Caco-2 (cell line): ENCODE measurements at regions not wholly inside any gene's neighbourhood (a gene's known extent, or its start where the extent isn't known, plus 50 kb on each side); places are given as distances from the start of the nearest gene placed in this dataset.

Source experiments
- BruUV-seq: library from RNA; stranded (reverse); fragments of 400-500 nt; replicated peaks from 2 replicates; lab custom pipeline; 2021; lab: Mats Ljungman, UMichigan
- CTCF ChIA-PET: fragments of 300-600 bp; sonication (Branson Sonifier 250); formaldehyde crosslinking; loops from one replicate; lab custom pipeline; 2022; ENCODE audit warnings: antibody characterized with exemption; lab: Charles Lee
- POLR2A ChIA-PET: fragments of 300-600 bp; sonication (Branson Sonifier 250); formaldehyde crosslinking; loops from one replicate; lab custom pipeline; 2022; ENCODE audit warnings: antibody characterized with exemption; lab: Charles Lee
- DNase-seq, 2 experiments: peaks; one replicate each; pipeline versions ENCODE4 v3.0.0 to v3.0.0-alpha.2; 2020 to 2022
- H3K27me3 ChIP-seq: replicated peaks from 2 replicates; pipeline ENCODE4 v1.6.0; 2011; ENCODE audit warnings: low read length; ENCODE audit not compliant: control insufficient read depth, insufficient read depth
- H3K36me3 ChIP-seq: 2 replicates; pipeline ENCODE4 v1.5.1; 2011; ENCODE audit warnings: low read length; ENCODE audit not compliant: control insufficient read depth, insufficient read depth
- H3K4me1 ChIP-seq: fragments of 250-450 bp; sonication (Bioruptor Pico); 2 replicates; pipeline ENCODE4 v1.5.1; 2020; ENCODE audit warnings: mild to moderate bottlenecking
- H3K4me3 ChIP-seq: 2 replicates; pipeline ENCODE4 v1.5.1; 2011; ENCODE audit warnings: low read depth, mild to moderate bottlenecking, control low read depth, low read length
- H3K9me3 ChIP-seq: fragments of 250-450 bp; sonication (Bioruptor Pico); 2 replicates; pipeline ENCODE4 v1.5.1; 2020; ENCODE audit warnings: mild to moderate bottlenecking, moderate library complexity
- H3K27ac Mint-ChIP-seq: one replicate; pipeline ENCODE4 v1.8.0; 2022; ENCODE audit warnings: mixed read lengths; ENCODE audit not compliant: unreplicated experiment
- H3K27me3 Mint-ChIP-seq: one replicate; pipeline ENCODE4 v1.8.0; 2022; ENCODE audit warnings: mixed read lengths; ENCODE audit not compliant: insufficient read depth, unreplicated experiment
- H3K36me3 Mint-ChIP-seq: one replicate; pipeline ENCODE4 v1.8.0; 2022; ENCODE audit warnings: mild to moderate bottlenecking, mixed read lengths; ENCODE audit not compliant: insufficient read depth, unreplicated experiment
- H3K4me1 Mint-ChIP-seq: one replicate; pipeline ENCODE4 v1.8.0; 2022; ENCODE audit warnings: low read depth, mixed read lengths; ENCODE audit not compliant: unreplicated experiment
- H3K4me3 Mint-ChIP-seq: one replicate; pipeline ENCODE4 v1.8.0; 2022; ENCODE audit warnings: mild to moderate bottlenecking, moderate library complexity, mixed read lengths; ENCODE audit not compliant: unreplicated experiment
- H3K9me3 Mint-ChIP-seq: one replicate; pipeline ENCODE4 v1.8.0; 2022; ENCODE audit warnings: mixed read lengths; ENCODE audit not compliant: unreplicated experiment
- CTCF ChIP-seq, 2 experiments: fragments of 200-600 bp in 1 of 2; IDR thresholded peaks; 1 replicate in 1 of 2; 2 replicates in 1 of 2; pipeline versions ENCODE4 v1.5.1 to v1.8.0; 2011 to 2022; ENCODE audit warnings: antibody characterized with exemption in 1 of 2, control low read depth in 1 of 2, inconsistent platforms in 1 of 2, low read depth in 1 of 2, low read length in 1 of 2, mild to moderate bottlenecking in 1 of 2, moderate library complexity in 1 of 2; ENCODE audit not compliant: insufficient read depth in 1 of 2, severe bottlenecking in 1 of 2, unreplicated experiment in 1 of 2
- intact Hi-C: fragments of 100-400 bp; cut with micrococcal nuclease; formaldehyde crosslinking; loops from one replicate; pipeline ENCODE4 v1.10.0; 2022; ENCODE audit not compliant: unreplicated experiment

- H3K27me3 ChIP-seq = no peaks in the 10 kb centered on the region
- POLR2A ChIA-PET = no interaction called here
- Mint-ChIP-seq H3K4me3 (no peak overlapping the region), H3K36me3 (no peaks in the 10 kb centered on the region), H3K9me3 (no peaks in the 10 kb centered on the region), H3K27ac (no peak overlapping the region), H3K27me3 (peaks cover 11% of the 10 kb centered on the region), H3K4me1 (no peaks in the 10 kb centered on the region)
- intact Hi-C loops = no loop called here
- no peak for TF ChIP-seq CTCF (IDR thresholded peaks at IDR 0.05; ENCODE audit: insufficient read depth in 1 of 2, low read depth in 1 of 2, low read length in 1 of 2, severe bottlenecking in 1 of 2, unreplicated experiment in 1 of 2)
- CTCF ChIA-PET = interaction anchor here (0.8 kb wide), 1 partner anchor 18 kb away, joined by 3 read pairs; no protein-coding TSS in a partner anchor
- H3K36me3 ChIP-seq = no peaks in the 10 kb centered on the region
- BruUV-seq = no TSS peak
- H3K9me3 ChIP-seq = no peaks in the 10 kb centered on the region
- no peak for DNase-seq
- H3K4me1 ChIP-seq = no peaks in the 10 kb centered on the region
- no peak overlapping the region for H3K4me3 ChIP-seq
Observed at GRCh38 chr1:165117482-165117881, 239.0 kb downstream of the LMX1A start.

- H3K4me3 ChIP-seq = no peak overlapping the region
- DNase-seq = no peak
- BruUV-seq = no TSS peak
- Mint-ChIP-seq H3K4me3 (no peak overlapping the region), H3K9me3 (no peaks in the 10 kb centered on the region), H3K4me1 (no peaks in the 10 kb centered on the region), H3K36me3 (no peaks in the 10 kb centered on the region), H3K27me3 (peaks cover 9% of the 10 kb centered on the region), H3K27ac (no peak overlapping the region)
- no peak for TF ChIP-seq CTCF (IDR thresholded peaks at IDR 0.05; ENCODE audit: insufficient read depth in 1 of 2, low read depth in 1 of 2, low read length in 1 of 2, severe bottlenecking in 1 of 2, unreplicated experiment in 1 of 2)
- H3K9me3 ChIP-seq = no peaks in the 10 kb centered on the region
- CTCF ChIA-PET = interaction anchor here (0.8 kb wide), 1 partner anchor 19 kb away, joined by 3 read pairs; no protein-coding TSS in a partner anchor
- intact Hi-C loops = no loop called here
- no peaks in the 10 kb centered on the region for H3K4me1 ChIP-seq
- POLR2A ChIA-PET = no interaction called here
- H3K27me3 ChIP-seq = no peaks in the 10 kb centered on the region
- no peaks in the 10 kb centered on the region for H3K36me3 ChIP-seq
Observed at GRCh38 chr1:165116732-165117131, 239.8 kb downstream of the LMX1A start.

GRCh38 chr1:165116171-165116570 is 240.3 kb downstream of the LMX1A start:
- intact Hi-C loops = no loop called here
- Mint-ChIP-seq H3K9me3 (no peaks in the 10 kb centered on the region), H3K4me3 (no peak overlapping the region), H3K27ac (no peak overlapping the region), H3K27me3 (peaks cover 9% of the 10 kb centered on the region), H3K36me3 (no peaks in the 10 kb centered on the region), H3K4me1 (no peaks in the 10 kb centered on the region)
- H3K36me3 ChIP-seq = no peaks in the 10 kb centered on the region
- no peaks in the 10 kb centered on the region for H3K27me3 ChIP-seq
- no peaks in the 10 kb centered on the region for H3K9me3 ChIP-seq
- DNase-seq = no peak
- no peaks in the 10 kb centered on the region for H3K4me1 ChIP-seq
- no peak for TF ChIP-seq CTCF (IDR thresholded peaks at IDR 0.05; ENCODE audit: insufficient read depth in 1 of 2, low read depth in 1 of 2, low read length in 1 of 2, severe bottlenecking in 1 of 2, unreplicated experiment in 1 of 2)
- no TSS peak for BruUV-seq
- CTCF ChIA-PET = no interaction called here
- no peak overlapping the region for H3K4me3 ChIP-seq
- POLR2A ChIA-PET = no interaction called here
